Mammary epithelial cell (primary cell): ENCODE measurements at regions not wholly inside any gene's neighbourhood (a gene's known extent, or its start where the extent isn't known, plus 50 kb on each side); places are given as distances from the start of the nearest gene placed in this dataset.

Experiments
- EZH2 ChIP-seq: IDR thresholded peaks from 2 replicates; pipeline ENCODE4 v1.6.1; 2012; ENCODE audit warnings: low read length, inconsistent platforms, borderline replicate concordance
- TF ChIP-seq, protein P1 (sequence below), 2 donors: IDR thresholded peaks in 1 of 2; conservative IDR thresholded peaks in 1 of 2; 2 replicates each; pipeline ENCODE4 v1.5.1; 2011 to 2012; ENCODE audit warnings: inconsistent platforms in 2 of 2, low read length in 2 of 2, mild to moderate bottlenecking in 2 of 2, control low read depth in 1 of 2, low read depth in 1 of 2; ENCODE audit not compliant: insufficient read depth in 1 of 2; ENCODE audit errors: extremely low read depth in 1 of 2

DNA sequence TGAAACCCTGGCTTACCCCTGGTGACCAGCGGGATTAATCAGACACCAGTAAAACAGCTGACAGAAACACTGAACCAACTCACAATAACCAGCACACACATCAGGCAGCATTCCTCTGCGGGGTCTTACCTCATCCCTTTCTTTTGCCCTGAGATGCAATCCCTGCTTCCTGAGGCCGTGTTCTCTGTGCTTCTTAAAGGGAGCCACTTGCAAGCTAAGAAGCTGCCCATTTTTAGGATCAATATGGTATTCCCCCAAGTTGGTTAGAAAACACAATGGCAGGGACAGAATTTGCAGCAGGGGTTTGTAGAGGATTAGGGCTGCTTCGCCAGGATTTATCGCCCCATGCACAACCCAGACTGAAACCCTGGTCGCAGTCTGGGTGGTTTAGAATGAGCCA, 74.7 kb upstream of the OLIG2 start:
- TF ChIP-seq, protein P1, sequence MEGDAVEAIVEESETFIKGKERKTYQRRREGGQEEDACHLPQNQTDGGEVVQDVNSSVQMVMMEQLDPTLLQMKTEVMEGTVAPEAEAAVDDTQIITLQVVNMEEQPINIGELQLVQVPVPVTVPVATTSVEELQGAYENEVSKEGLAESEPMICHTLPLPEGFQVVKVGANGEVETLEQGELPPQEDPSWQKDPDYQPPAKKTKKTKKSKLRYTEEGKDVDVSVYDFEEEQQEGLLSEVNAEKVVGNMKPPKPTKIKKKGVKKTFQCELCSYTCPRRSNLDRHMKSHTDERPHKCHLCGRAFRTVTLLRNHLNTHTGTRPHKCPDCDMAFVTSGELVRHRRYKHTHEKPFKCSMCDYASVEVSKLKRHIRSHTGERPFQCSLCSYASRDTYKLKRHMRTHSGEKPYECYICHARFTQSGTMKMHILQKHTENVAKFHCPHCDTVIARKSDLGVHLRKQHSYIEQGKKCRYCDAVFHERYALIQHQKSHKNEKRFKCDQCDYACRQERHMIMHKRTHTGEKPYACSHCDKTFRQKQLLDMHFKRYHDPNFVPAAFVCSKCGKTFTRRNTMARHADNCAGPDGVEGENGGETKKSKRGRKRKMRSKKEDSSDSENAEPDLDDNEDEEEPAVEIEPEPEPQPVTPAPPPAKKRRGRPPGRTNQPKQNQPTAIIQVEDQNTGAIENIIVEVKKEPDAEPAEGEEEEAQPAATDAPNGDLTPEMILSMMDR (conservative IDR thresholded peaks at IDR 0.05 in 1 of 2, IDR thresholded peaks at IDR 0.05 in 1 of 2; ENCODE audit: extremely low read depth in 1 of 2, insufficient read depth in 1 of 2, low read depth in 1 of 2, low read length in 2 of 2) = no peak
- TF ChIP-seq EZH2 = no peak
